H1 (cell line): ENCODE measurements at regions not wholly inside any gene's neighbourhood (a gene's known extent, or its start where the extent isn't known, plus 50 kb on each side); places are given as distances from the start of the nearest gene placed in this dataset.

Source experiments
- RAD21 ChIP-seq, 2 experiments: IDR thresholded peaks in 1 of 2; conservative IDR thresholded peaks in 1 of 2; 2 replicates each; pipeline ENCODE4 v1.6.1; 2011; ENCODE audit warnings: low read depth in 2 of 2, low read length in 2 of 2, improper control_type of control experiment in 1 of 2, inconsistent platforms in 1 of 2, mild to moderate bottlenecking in 1 of 2, moderate library complexity in 1 of 2
- TF ChIP-seq, protein P1 (sequence below): IDR thresholded peaks from 2 replicates; pipeline ENCODE4 v1.6.1; 2011; ENCODE audit warnings: low read depth, mild to moderate bottlenecking, low read length; ENCODE audit not compliant: insufficient read depth

DNA sequence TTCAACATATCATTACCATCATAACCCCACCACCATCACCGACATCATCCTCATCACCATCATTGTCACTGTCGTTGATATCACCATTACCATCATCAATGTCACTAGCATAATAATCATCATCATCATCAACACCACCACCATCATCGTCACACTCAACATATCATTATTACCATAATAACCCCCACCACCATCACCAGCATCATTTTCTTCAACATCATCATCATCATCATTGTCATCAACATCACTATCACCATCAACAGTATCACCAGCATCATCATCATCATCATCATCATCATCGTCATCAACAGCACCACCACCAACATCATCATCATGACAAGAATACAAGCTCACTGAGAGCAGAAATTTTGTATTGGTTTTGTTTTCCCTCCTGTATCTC lies 83.8 kb downstream of the MBD3L1 start (continued):
- no peak for TF ChIP-seq RAD21 (IDR thresholded peaks at IDR 0.05 in 1 of 2, conservative IDR thresholded peaks at IDR 0.05 in 1 of 2; ENCODE audit: low read depth in 2 of 2, low read length in 2 of 2)
- TF ChIP-seq, protein P1, sequence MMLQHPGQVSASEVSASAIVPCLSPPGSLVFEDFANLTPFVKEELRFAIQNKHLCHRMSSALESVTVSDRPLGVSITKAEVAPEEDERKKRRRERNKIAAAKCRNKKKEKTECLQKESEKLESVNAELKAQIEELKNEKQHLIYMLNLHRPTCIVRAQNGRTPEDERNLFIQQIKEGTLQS: no peak
